22Rv1 (cell line): ENCODE measurements at regions not wholly inside any gene's neighbourhood (a gene's known extent, or its start where the extent isn't known, plus 50 kb on each side); places are given as distances from the start of the nearest gene placed in this dataset.

Experiments
- CTCF ChIP-seq: fragments of 450-650 bp; IDR thresholded peaks from 2 replicates; pipeline ENCODE4 v1.5.1; 2017; ENCODE audit warnings: mild to moderate bottlenecking
- ZFX ChIP-seq: fragments of 450-650 bp; IDR thresholded peaks from 2 replicates; pipeline ENCODE4 v1.6.1; 2017; ENCODE audit warnings: antibody characterized with exemption, borderline replicate concordance

DNA sequence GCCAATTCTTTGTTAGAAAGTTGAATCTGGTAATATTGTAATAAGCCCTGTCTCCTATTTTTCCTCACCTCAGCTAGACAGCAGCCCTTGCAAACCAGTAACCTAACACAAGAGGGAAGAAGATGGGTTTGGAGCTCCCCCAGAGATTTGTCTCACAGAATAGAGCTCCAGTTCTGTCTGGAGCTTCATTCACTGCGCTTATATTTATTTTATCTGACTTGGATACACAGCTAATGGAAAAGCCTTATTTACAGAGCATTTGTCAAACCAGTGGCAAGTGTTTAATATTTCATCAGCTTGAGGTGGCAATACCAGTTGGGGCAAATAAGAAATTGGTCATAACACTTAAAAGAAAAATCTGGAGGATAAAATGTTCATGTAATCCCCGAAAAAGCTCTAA is 1094.0 kb downstream of the FSCB start:
- no peak for TF ChIP-seq CTCF
- TF ChIP-seq ZFX: no peak
